Karpas-422 (cell line): ENCODE measurements at regions not wholly inside any gene's neighbourhood (a gene's known extent, or its start where the extent isn't known, plus 50 kb on each side); places are given as distances from the start of the nearest gene placed in this dataset.

Experiments
- DNase-seq: peaks from one replicate; pipeline ENCODE4 v3.0.0-alpha.2; 2015
- H2AFZ ChIP-seq: fragments of 200-600 bp; sonication (generic); 2 replicates; pipeline ENCODE4 v1.6.1; 2014; ENCODE audit warnings: antibody characterized with exemption, low read length, mixed read lengths
- H3K27ac ChIP-seq: fragments of 200-600 bp; sonication (generic); 2 replicates; pipeline ENCODE4 v1.5.1; 2014; ENCODE audit warnings: mild to moderate bottlenecking, low read length, moderate library complexity
- H3K27me3 ChIP-seq: fragments of 200-600 bp; sonication (generic); 2 replicates; pipeline ENCODE4 v1.6.1; 2014; ENCODE audit warnings: low read length, mixed read lengths
- H3K36me3 ChIP-seq: fragments of 200-600 bp; sonication (generic); 2 replicates; pipeline ENCODE4 v1.6.1; 2014; ENCODE audit warnings: low read length, mixed read lengths; ENCODE audit not compliant: insufficient read depth
- H3K4me1 ChIP-seq: fragments of 200-600 bp; sonication (generic); 2 replicates; pipeline ENCODE4 v1.6.1; 2014; ENCODE audit warnings: mild to moderate bottlenecking, low read length, mixed read lengths
- H3K4me2 ChIP-seq: fragments of 200-600 bp; sonication (generic); 2 replicates; pipeline ENCODE4 v1.6.1; 2014; ENCODE audit warnings: low read length, low read depth, mild to moderate bottlenecking; ENCODE audit not compliant: poor library complexity, severe bottlenecking
- H3K4me3 ChIP-seq: fragments of 200-600 bp; sonication (generic); 2 replicates; pipeline ENCODE4 v1.5.1; 2014; ENCODE audit warnings: mild to moderate bottlenecking, antibody characterized with exemption, low read length, mixed read lengths
- H3K79me2 ChIP-seq: fragments of 200-600 bp; sonication (generic); 2 replicates; pipeline ENCODE4 v1.6.1; 2014; ENCODE audit warnings: mild to moderate bottlenecking, low read length, mixed read lengths
- H3K9ac ChIP-seq: fragments of 200-600 bp; sonication (generic); 2 replicates; pipeline ENCODE4 v1.6.0; 2014; ENCODE audit warnings: low read length
- H3K9me2 ChIP-seq: fragments of 200-600 bp; sonication (generic), shearing (Covaris generic); replicated peaks from 2 replicates; pipeline ENCODE4 v1.6.0; 2014; ENCODE audit warnings: mild to moderate bottlenecking, low read length, moderate library complexity; ENCODE audit not compliant: insufficient read depth
- H3K9me3 ChIP-seq: fragments of 300-700, 200-600 bp; sonication (generic); 2 replicates; pipeline ENCODE4 v1.6.1; 2014; ENCODE audit warnings: low read length, mixed read lengths
- H4K20me1 ChIP-seq: fragments of 200-600 bp; sonication (generic); 2 replicates; pipeline ENCODE4 v1.6.1; 2014; ENCODE audit warnings: mild to moderate bottlenecking, antibody characterized with exemption, low read length, low read depth; ENCODE audit not compliant: insufficient read depth

- Histone ChIP-seq H3K9me3 (no peaks in the 10 kb centered on the region), H3K4me1 (no peaks in the 10 kb centered on the region), H3K9me2 (no peaks in the 10 kb centered on the region), H3K27me3 (no peaks in the 10 kb centered on the region), H3K4me2 (no peak overlapping the region), H4K20me1 (no peaks in the 10 kb centered on the region), H3K79me2 (no peaks in the 10 kb centered on the region), H3K27ac (no peak overlapping the region), H3K4me3 (no peak overlapping the region), H3K36me3 (no peaks in the 10 kb centered on the region), H3K9ac (no peak overlapping the region), H2AFZ (no peak overlapping the region)
- DNase-seq: no peak
These were observed 306.3 kb upstream of the SP8 start for GRCh38 chr7:21092766-21093702.

GRCh38 chr7:21094589-21094988, 307.9 kb upstream of the SP8 start:
- Histone ChIP-seq H3K36me3 (no peaks in the 10 kb centered on the region), H3K4me1 (no peaks in the 10 kb centered on the region)
- no peak for DNase-seq

GRCh38 chr7:21099432-21099831, 312.7 kb upstream of the SP8 start:
- no peaks in the 10 kb centered on the region for H3K4me1 ChIP-seq
- no peaks in the 10 kb centered on the region for H4K20me1 ChIP-seq
- H3K4me2 ChIP-seq: no peak overlapping the region
- H3K4me3 ChIP-seq: no peak overlapping the region
- H3K9me3 ChIP-seq: no peaks in the 10 kb centered on the region
- no peak overlapping the region for H2AFZ ChIP-seq
- no peak overlapping the region for H3K27ac ChIP-seq
- no peaks in the 10 kb centered on the region for H3K9me2 ChIP-seq
- no peak overlapping the region for H3K9ac ChIP-seq
- H3K36me3 ChIP-seq: no peaks in the 10 kb centered on the region
- no peaks in the 10 kb centered on the region for H3K79me2 ChIP-seq
- no peaks in the 10 kb centered on the region for H3K27me3 ChIP-seq
- DNase-seq: no peak

More at GRCh38 chr7:21094589-21094988, 307.9 kb upstream of the SP8 start:
- H3K4me3 ChIP-seq: no peak overlapping the region
- no peaks in the 10 kb centered on the region for H3K9me2 ChIP-seq
- no peak overlapping the region for H3K9ac ChIP-seq
- H3K27ac ChIP-seq: no peak overlapping the region
- no peak overlapping the region for H3K4me2 ChIP-seq
- H3K9me3 ChIP-seq: no peaks in the 10 kb centered on the region
- H4K20me1 ChIP-seq: no peaks in the 10 kb centered on the region
- no peak overlapping the region for H2AFZ ChIP-seq
- H3K79me2 ChIP-seq: no peaks in the 10 kb centered on the region
- no peaks in the 10 kb centered on the region for H3K27me3 ChIP-seq

GRCh38 chr7:21099955-21100354, 313.3 kb upstream of the SP8 start:
- H2AFZ ChIP-seq: no peak overlapping the region
- no peaks in the 10 kb centered on the region for H3K9me3 ChIP-seq
- no peak overlapping the region for H3K9ac ChIP-seq
- no peak overlapping the region for H3K4me3 ChIP-seq
- H3K4me2 ChIP-seq: no peak overlapping the region
- no peaks in the 10 kb centered on the region for H3K36me3 ChIP-seq
- H3K79me2 ChIP-seq: no peaks in the 10 kb centered on the region
- no peaks in the 10 kb centered on the region for H3K9me2 ChIP-seq
- no peak overlapping the region for H3K27ac ChIP-seq
- DNase-seq: no peak
- H3K4me1 ChIP-seq: no peaks in the 10 kb centered on the region
- H3K27me3 ChIP-seq: no peaks in the 10 kb centered on the region
- H4K20me1 ChIP-seq: no peaks in the 10 kb centered on the region

- H3K9me3 ChIP-seq: no peaks in the 10 kb centered on the region
- H3K27ac ChIP-seq: no peak overlapping the region
- no peaks in the 10 kb centered on the region for H4K20me1 ChIP-seq
- no peak overlapping the region for H2AFZ ChIP-seq
- H3K9ac ChIP-seq: no peak overlapping the region
- no peak overlapping the region for H3K4me3 ChIP-seq
- no peaks in the 10 kb centered on the region for H3K4me1 ChIP-seq
- no peaks in the 10 kb centered on the region for H3K36me3 ChIP-seq
- no peaks in the 10 kb centered on the region for H3K79me2 ChIP-seq
- DNase-seq: no peak
- no peaks in the 10 kb centered on the region for H3K9me2 ChIP-seq
- no peak overlapping the region for H3K4me2 ChIP-seq
- H3K27me3 ChIP-seq: no peaks in the 10 kb centered on the region
These were observed 314.9 kb upstream of the SP8 start for GRCh38 chr7:21101541-21101940.

- no peaks in the 10 kb centered on the region for H3K79me2 ChIP-seq
These were observed 316.9 kb upstream of the SP8 start for GRCh38 chr7:21103426-21104123.

GRCh38 chr7:21104124-21104500, 317.4 kb upstream of the SP8 start:
- Histone ChIP-seq H3K9me3 (no peaks in the 10 kb centered on the region), H3K9me2 (no peaks in the 10 kb centered on the region), H3K4me2 (no peak overlapping the region), H2AFZ (no peak overlapping the region), H3K4me3 (no peak overlapping the region), H3K36me3 (no peaks in the 10 kb centered on the region), H4K20me1 (no peaks in the 10 kb centered on the region), H3K27ac (no peak overlapping the region), H3K79me2 (no peaks in the 10 kb centered on the region), H3K4me1 (no peaks in the 10 kb centered on the region), H3K27me3 (no peaks in the 10 kb centered on the region), H3K9ac (no peak overlapping the region)
- no peak for DNase-seq

More at GRCh38 chr7:21103426-21104123, 316.9 kb upstream of the SP8 start:
- no peaks in the 10 kb centered on the region for H3K4me1 ChIP-seq
- H3K9me2 ChIP-seq: no peaks in the 10 kb centered on the region
- H4K20me1 ChIP-seq: no peaks in the 10 kb centered on the region
- H3K4me3 ChIP-seq: no peak overlapping the region
- H3K4me2 ChIP-seq: no peak overlapping the region
- H3K9ac ChIP-seq: no peak overlapping the region
- DNase-seq: no peak
- H3K27ac ChIP-seq: no peak overlapping the region
- no peaks in the 10 kb centered on the region for H3K36me3 ChIP-seq
- H3K27me3 ChIP-seq: no peaks in the 10 kb centered on the region
- no peak overlapping the region for H2AFZ ChIP-seq
- no peaks in the 10 kb centered on the region for H3K9me3 ChIP-seq

GRCh38 chr7:21106296-21106732, 319.6 kb upstream of the SP8 start:
- no peak for DNase-seq
- H2AFZ ChIP-seq: no peak overlapping the region
- no peak overlapping the region for H3K27ac ChIP-seq
- H3K4me3 ChIP-seq: no peak overlapping the region
- no peaks in the 10 kb centered on the region for H4K20me1 ChIP-seq
- H3K4me2 ChIP-seq: no peak overlapping the region
- no peaks in the 10 kb centered on the region for H3K36me3 ChIP-seq
- no peaks in the 10 kb centered on the region for H3K4me1 ChIP-seq
- no peaks in the 10 kb centered on the region for H3K79me2 ChIP-seq
- no peaks in the 10 kb centered on the region for H3K9me3 ChIP-seq
- H3K9me2 ChIP-seq: no peaks in the 10 kb centered on the region
- H3K27me3 ChIP-seq: no peaks in the 10 kb centered on the region
- H3K9ac ChIP-seq: no peak overlapping the region
